H1 (cell line): ENCODE measurements at regions not wholly inside any gene's neighbourhood (a gene's known extent, or its start where the extent isn't known, plus 50 kb on each side); places are given as distances from the start of the nearest gene placed in this dataset.

Source experiments
- CTCF ChIA-PET: fragments of 300-600 bp; sonication (Branson Sonifier 250); formaldehyde crosslinking; loops from one replicate; lab custom pipeline; 2021; ENCODE audit not compliant: partially characterized antibody; lab: Charles Lee
- POLR2A ChIA-PET: fragments of 300-600 bp; sonication (Branson Sonifier 250); formaldehyde crosslinking; loops from one replicate; lab custom pipeline; 2021; ENCODE audit warnings: inconsistent platforms; ENCODE audit not compliant: partially characterized antibody; lab: Charles Lee
- DNase-seq, 2 experiments: peaks; one replicate each; pipeline versions ENCODE4 v3.0.0 to v3.0.0-alpha.2; 2010 to 2022; ENCODE audit warnings: low spot score in 2 of 2, low read depth in 1 of 2, mixed read lengths in 1 of 2
- FAIRE-seq: peaks from 2 replicates; lab custom pipeline; 2011; peaks lifted over from hg19 to GRCh38; lab: Jason Lieb, UNC
- H2AFZ ChIP-seq: 2 replicates; pipeline ENCODE4 v1.8.1; 2012; ENCODE audit warnings: low read length, inconsistent platforms
- H2AK5ac ChIP-seq: 2 replicates; pipeline ENCODE4 v1.6.1; 2013; ENCODE audit warnings: low read depth, low read length
- H2BK120ac ChIP-seq: replicated peaks from 2 replicates; pipeline ENCODE3; 2013; ENCODE audit warnings: low read depth, low read length, inconsistent platforms
- H2BK12ac ChIP-seq: 2 replicates; pipeline ENCODE4 v1.6.1; 2013; ENCODE audit warnings: low read depth, low read length
- H2BK15ac ChIP-seq: 2 replicates; pipeline ENCODE4 v1.6.1; 2013; ENCODE audit warnings: low read length
- H2BK20ac ChIP-seq: 2 replicates; pipeline ENCODE4 v1.6.1; 2013; ENCODE audit warnings: low read length
- H2BK5ac ChIP-seq: 2 replicates; pipeline ENCODE4 v1.6.1; 2013; ENCODE audit warnings: low read depth, low read length
- H3K14ac ChIP-seq: 2 replicates; pipeline ENCODE4 v1.6.1; 2013; ENCODE audit warnings: inconsistent platforms; ENCODE audit not compliant: insufficient read length
- H3K18ac ChIP-seq: 2 replicates; pipeline ENCODE4 v1.6.1; 2013; ENCODE audit warnings: low read length; ENCODE audit errors: extremely low read depth
- H3K23ac ChIP-seq: 2 replicates; pipeline ENCODE4 v1.6.1; 2013; ENCODE audit warnings: inconsistent platforms; ENCODE audit not compliant: insufficient read length
- H3K23me2 ChIP-seq: 2 replicates; pipeline ENCODE4 v1.6.1; 2013; ENCODE audit warnings: low read depth, low read length
- H3K27ac ChIP-seq: 2 replicates; pipeline ENCODE4 v1.6.1; 2011; ENCODE audit warnings: low read depth, low read length, inconsistent platforms
- H3K27me3 ChIP-seq, 4 experiments: replicated peaks in 1 of 4; 1 replicate in 1 of 4; 2 replicates in 3 of 4; pipeline versions ENCODE4 v1.6.1 to v1.8.1; 2011 to 2013; ENCODE audit warnings: low read length in 3 of 4, mild to moderate bottlenecking in 3 of 4, inconsistent platforms in 2 of 4, mixed read lengths in 2 of 4, moderate library complexity in 1 of 4; ENCODE audit not compliant: control insufficient read depth in 3 of 4, insufficient read depth in 3 of 4; ENCODE audit errors: extremely low read depth in 1 of 4
- H3K36me3 ChIP-seq, 4 experiments: 2 replicates each; pipeline versions ENCODE4 v1.6.1 to v1.8.1; 2011 to 2013; ENCODE audit warnings: mild to moderate bottlenecking in 4 of 4, low read length in 3 of 4, moderate library complexity in 2 of 4, control low read depth in 1 of 4, inconsistent platforms in 1 of 4; ENCODE audit not compliant: insufficient read depth in 4 of 4, control insufficient read depth in 2 of 4
- H3K4ac ChIP-seq: replicated peaks from 2 replicates; pipeline ENCODE3; 2013; ENCODE audit warnings: low read length, low read depth, mixed read lengths, inconsistent platforms; ENCODE audit not compliant: insufficient read length
- H3K4me1 ChIP-seq, 4 experiments: replicated peaks in 1 of 4; 1 replicate in 1 of 4; 2 replicates in 3 of 4; pipeline versions ENCODE4 v1.6.1 to v1.8.1; 2011 to 2013; ENCODE audit warnings: low read length in 3 of 4, inconsistent platforms in 2 of 4, mixed read lengths in 1 of 4; ENCODE audit not compliant: insufficient read depth in 4 of 4, control insufficient read depth in 3 of 4
- H3K4me2 ChIP-seq, 2 experiments: 2 replicates each; pipeline versions ENCODE4 v1.6.1 to v1.8.1; 2011 to 2013; ENCODE audit warnings: low read depth in 2 of 2, low read length in 2 of 2, control low read depth in 1 of 2, inconsistent platforms in 1 of 2, mild to moderate bottlenecking in 1 of 2; ENCODE audit not compliant: insufficient read depth in 1 of 2
- H3K4me3 ChIP-seq, 4 experiments: fragments of 200-600, 300-600 bp in 1 of 4; sonication (generic), shearing (Covaris generic), sonication (Bioruptor Twin) in 1 of 4; 2 replicates each; pipeline versions ENCODE4 v1.5.1 to v1.8.1; 2011 to 2016; ENCODE audit warnings: low read length in 4 of 4, low read depth in 3 of 4, control low read depth in 2 of 4, inconsistent platforms in 2 of 4, mild to moderate bottlenecking in 2 of 4, mixed read lengths in 1 of 4, moderate library complexity in 1 of 4; ENCODE audit not compliant: insufficient read depth in 2 of 4; ENCODE audit errors: extremely low read depth in 1 of 4
- H3K56ac ChIP-seq: replicated peaks from 2 replicates; pipeline ENCODE3; 2013; ENCODE audit warnings: low read depth, mild to moderate bottlenecking, mixed read lengths, low read length, inconsistent platforms; ENCODE audit not compliant: insufficient read length
- H3K79me1 ChIP-seq: 2 replicates; pipeline ENCODE4 v1.6.1; 2013; ENCODE audit warnings: low read depth, low read length, control low read depth
- H3K79me2 ChIP-seq, 2 experiments: 2 replicates each; pipeline versions ENCODE4 v1.6.1 to v1.8.1; 2012 to 2013; ENCODE audit warnings: low read length in 2 of 2, mild to moderate bottlenecking in 2 of 2, inconsistent platforms in 1 of 2; ENCODE audit not compliant: insufficient read depth in 2 of 2, control insufficient read depth in 1 of 2
- H3K9ac ChIP-seq, 4 experiments: replicated peaks in 1 of 4; 1 replicate in 1 of 4; 2 replicates in 3 of 4; pipeline versions ENCODE4 v1.6.1 to v1.8.1; 2011 to 2013; ENCODE audit warnings: low read depth in 3 of 4, low read length in 3 of 4, control low read depth in 2 of 4, mild to moderate bottlenecking in 2 of 4, moderate library complexity in 2 of 4, inconsistent platforms in 1 of 4; ENCODE audit errors: extremely low read depth in 1 of 4
- H3K9me3 ChIP-seq, 2 experiments: 2 replicates each; pipeline versions ENCODE4 v1.6.1 to v1.8.1; 2012 to 2013; ENCODE audit warnings: mild to moderate bottlenecking in 2 of 2, moderate library complexity in 2 of 2, control low read depth in 1 of 2, inconsistent platforms in 1 of 2, low read depth in 1 of 2, low read length in 1 of 2, mixed read lengths in 1 of 2; ENCODE audit not compliant: insufficient read depth in 2 of 2
- H4K20me1 ChIP-seq, 2 experiments: replicated peaks in 1 of 2; 2 replicates each; pipeline versions ENCODE3 to v1.8.1; 2011 to 2013; ENCODE audit warnings: inconsistent platforms in 2 of 2, low read length in 2 of 2, mild to moderate bottlenecking in 1 of 2; ENCODE audit not compliant: insufficient read depth in 2 of 2, control insufficient read depth in 1 of 2
- H4K5ac ChIP-seq: 2 replicates; pipeline ENCODE4 v1.6.1; 2013; ENCODE audit warnings: low read length, low read depth, mixed read lengths, inconsistent platforms; ENCODE audit not compliant: insufficient read length
- H4K8ac ChIP-seq: 2 replicates; pipeline ENCODE4 v1.8.0; 2013; ENCODE audit warnings: mild to moderate bottlenecking, moderate library complexity, low read length, inconsistent platforms; ENCODE audit not compliant: insufficient read depth; ENCODE audit errors: extremely low read depth
- H4K91ac ChIP-seq: replicated peaks from 2 replicates; pipeline ENCODE3; 2013; ENCODE audit warnings: low read length, mixed read lengths, inconsistent platforms; ENCODE audit not compliant: insufficient read length
- ASH2L ChIP-seq: fragments of 200-600, 300-600 bp; sonication (generic); IDR thresholded peaks from one replicate; pipeline ENCODE4 v1.7.1; 2017; ENCODE audit warnings: low read length
- JUND ChIP-seq: IDR thresholded peaks from 2 replicates; pipeline ENCODE4 v1.6.1; 2011; ENCODE audit warnings: mild to moderate bottlenecking, improper control_type of control experiment, low read length
- KDM4A ChIP-seq: IDR thresholded peaks from one replicate; pipeline ENCODE4 v1.7.1; 2012; ENCODE audit warnings: low read depth, mild to moderate bottlenecking, moderate library complexity, low read length, inconsistent platforms; ENCODE audit not compliant: severe bottlenecking
- KDM5A ChIP-seq: fragments of 200-600 bp; IDR thresholded peaks from 2 replicates; pipeline ENCODE4 v1.7.1; 2012; ENCODE audit warnings: mild to moderate bottlenecking, low read length, inconsistent platforms, mixed read lengths
- SP1 ChIP-seq: IDR thresholded peaks from 2 replicates; pipeline ENCODE4 v1.6.1; 2011; ENCODE audit warnings: low read depth, low read length
- TCF12 ChIP-seq: IDR thresholded peaks from 2 replicates; pipeline ENCODE4 v1.6.1; 2011; ENCODE audit warnings: low read depth, mild to moderate bottlenecking, low read length
- WGBS, 2 experiments: shearing (Covaris generic) in 1 of 2; methylation state at CpG; one replicate each; pipeline versions ENCODE4 v1.1.6 to v1.1.7; 2013 to 2015; ENCODE audit warnings: low lambda C conversion rate in 2 of 2, mixed read lengths in 2 of 2, inconsistent platforms in 1 of 2, low coverage in 1 of 2, missing lambda C conversion rate in 1 of 2; ENCODE audit not compliant: insufficient replicate concordance in 2 of 2, insufficient coverage in 1 of 2, insufficient read length in 1 of 2; ENCODE audit errors: extremely low coverage in 1 of 2, missing lambda C conversion rate in 1 of 2; 5-methylcytosine and 5-hydroxymethylcytosine counted together

DNA sequence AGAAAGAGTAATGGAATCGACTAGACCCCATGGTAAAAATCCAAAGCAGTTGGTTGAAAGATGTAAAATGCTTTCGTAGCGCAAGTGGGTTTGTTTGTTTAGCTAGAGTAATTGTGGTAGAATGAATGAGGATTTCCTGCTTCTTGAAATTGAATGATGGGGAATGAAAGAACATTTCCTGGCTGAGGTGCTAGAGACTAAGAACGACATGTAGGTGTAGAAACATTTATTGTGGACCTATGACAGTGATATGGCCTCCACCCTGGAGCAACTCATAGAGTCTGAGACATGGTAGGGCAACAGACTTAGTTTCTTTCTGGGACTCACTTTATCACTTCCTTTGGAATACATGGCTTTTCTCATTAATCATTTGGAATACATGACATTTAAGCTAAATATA lies 467.6 kb upstream of the CFAP20DC start:
- H3K56ac ChIP-seq: no peak overlapping the region
- no peak overlapping the region for H4K5ac ChIP-seq
- no peak for FAIRE-seq
- no peaks in the 10 kb centered on the region; the same call in 1 of the 2 replicates for H3K79me1 ChIP-seq
- no peak overlapping the region for H2AFZ ChIP-seq
- no peak for TF ChIP-seq JUND
- TF ChIP-seq KDM5A: no peak
- no peak for TF ChIP-seq SP1
- no peak for TF ChIP-seq TCF12
- TF ChIP-seq KDM4A: no peak
- TF ChIP-seq ASH2L: no peak
- H2BK120ac ChIP-seq: no peak overlapping the region
- H4K20me1 ChIP-seq: no peaks in the 10 kb centered on the region
- H2BK5ac ChIP-seq: no peak overlapping the region
- ChIA-PET POLR2A (interaction anchor here (1.0 kb wide), 1 partner anchor 197 kb away, joined by 3 read pairs; no protein-coding TSS in a partner anchor), CTCF (interaction anchor here (0.6 to 2.1 kb wide), 8 partner anchors 10 to 1593 kb away, joined by 3 to 5 read pairs (median 3); no protein-coding TSS in a partner anchor)
- H2BK12ac ChIP-seq: no peak overlapping the region
- no peak overlapping the region for H3K14ac ChIP-seq
- no peaks in the 10 kb centered on the region for H3K9me3 ChIP-seq
- H3K23ac ChIP-seq: no peak overlapping the region
- no peak overlapping the region for H3K9ac ChIP-seq
- H4K91ac ChIP-seq: no peak overlapping the region
- H3K4me1 ChIP-seq: 0 out of 7 replicates have a peak, but pooled peaks cover 0 to 2% (median 0%) of the 10 kb centered on the region in 4 experiments
- no peaks in the 10 kb centered on the region for H3K79me2 ChIP-seq
- H3K4me3 ChIP-seq: no peak overlapping the region
- 92% methylated on average over 4 of the region's 4 CpGs; no CpG with 5 or more reads in 1 of the 2 experiments for WGBS, 2 experiments
- H3K27ac ChIP-seq: no peak overlapping the region
- no peak overlapping the region for H2BK15ac ChIP-seq
- no peak overlapping the region for H4K8ac ChIP-seq
- H2AK5ac ChIP-seq: no peak overlapping the region
- H3K36me3 ChIP-seq: no peaks in the 10 kb centered on the region
- no peak overlapping the region for H2BK20ac ChIP-seq
- H3K4me2 ChIP-seq: no peak overlapping the region
- H3K4ac ChIP-seq: no peak overlapping the region
- H3K27me3 ChIP-seq: no peaks in the 10 kb centered on the region
- H3K18ac ChIP-seq: no peak overlapping the region
- no peak for DNase-seq
- H3K23me2 ChIP-seq: no peaks in the 10 kb centered on the region
